Smooth muscle cell (in vitro differentiated cells): ENCODE measurements at regions not wholly inside any gene's neighbourhood (a gene's known extent, or its start where the extent isn't known, plus 50 kb on each side); places are given as distances from the start of the nearest gene placed in this dataset.

Experiments used
- DNase-seq: peaks from one replicate; lab custom pipeline; 2025; ENCODE audit not compliant: unreplicated experiment; lab: John Stamatoyannopoulos, UW
- H2AFZ ChIP-seq: fragments of 200-600 bp; sonication (generic); 2 replicates; pipeline ENCODE4 v1.6.0; 2016; ENCODE audit warnings: antibody characterized with exemption, low read depth, mild to moderate bottlenecking
- H3F3A ChIP-seq: fragments of 200-600 bp; sonication (generic); 2 replicates; pipeline ENCODE4 v1.6.0; 2017; ENCODE audit warnings: antibody characterized with exemption, low read depth
- H3K27ac ChIP-seq: fragments of 200-600 bp; sonication (generic); 2 replicates; pipeline ENCODE4 v1.5.1; 2016; ENCODE audit warnings: low read depth, mild to moderate bottlenecking
- H3K27me3 ChIP-seq: fragments of 200-600 bp; sonication (generic); 2 replicates; pipeline ENCODE4 v1.6.1; 2016; ENCODE audit warnings: low read depth, mild to moderate bottlenecking
- H3K36me3 ChIP-seq: fragments of 200-600 bp; sonication (generic); 2 replicates; pipeline ENCODE4 v1.5.1; 2016; ENCODE audit warnings: low read depth
- H3K4me1 ChIP-seq: fragments of 200-600 bp; sonication (generic); 2 replicates; pipeline ENCODE4 v1.5.1; 2016; ENCODE audit warnings: low read depth
- H3K4me2 ChIP-seq: fragments of 200-600 bp; sonication (generic); 2 replicates; pipeline ENCODE4 v1.6.0; 2016; ENCODE audit warnings: mild to moderate bottlenecking
- H3K4me3 ChIP-seq: fragments of 200-600 bp; sonication (generic); 2 replicates; pipeline ENCODE4 v1.5.1; 2016; ENCODE audit warnings: mild to moderate bottlenecking
- H3K79me2 ChIP-seq: fragments of 200-600 bp; sonication (generic); 2 replicates; pipeline ENCODE4 v1.6.0; 2016; ENCODE audit warnings: low read depth, mild to moderate bottlenecking
- H3K9ac ChIP-seq: fragments of 200-600 bp; sonication (generic); 2 replicates; pipeline ENCODE4 v1.6.0; 2016; ENCODE audit warnings: low read depth
- H3K9me3 ChIP-seq: fragments of 200-600 bp; sonication (generic); replicated peaks from 2 replicates; pipeline ENCODE4 v1.5.1; 2016; ENCODE audit warnings: low read depth
- H4K20me1 ChIP-seq: fragments of 200-600 bp; sonication (generic); 2 replicates; pipeline ENCODE4 v1.6.0; 2016; ENCODE audit warnings: low read depth
- WGBS: methylation state at CpG from one replicate; pipeline ENCODE4 v1.1.7; 2016; ENCODE audit warnings: low lambda C conversion rate; 5-methylcytosine and 5-hydroxymethylcytosine counted together
- TF ChIP-seq, protein P1 (sequence below): fragments of 200-600 bp; sonication (generic); IDR thresholded peaks from 2 replicates; pipeline ENCODE4 v1.5.1; 2017; ENCODE audit warnings: borderline replicate concordance, mild to moderate bottlenecking, antibody characterized with exemption; ENCODE audit not compliant: insufficient read depth, poor library complexity, severe bottlenecking

DNA sequence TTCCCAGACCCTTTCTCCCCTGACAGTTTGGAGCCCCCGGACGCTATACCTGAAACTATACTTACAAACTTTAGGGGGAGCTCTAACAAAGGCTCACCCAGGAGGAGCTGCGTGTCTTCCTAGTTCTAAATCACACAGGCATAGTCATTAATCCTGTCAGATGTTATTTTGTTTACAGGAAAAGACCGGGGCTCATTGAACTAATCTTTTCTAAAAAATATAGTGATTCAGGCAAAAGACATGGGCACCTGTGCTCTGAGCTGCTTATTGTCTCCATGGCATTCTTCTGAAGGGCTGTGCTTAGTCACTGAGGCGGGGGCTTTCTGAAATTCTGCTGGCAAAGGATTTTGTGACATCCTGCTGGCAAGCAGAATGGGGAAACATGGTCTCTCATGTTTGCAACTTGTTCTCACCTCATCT lies 1577.0 kb downstream of the NCAM2 start:
- Histone ChIP-seq H3K9ac (no peak overlapping the region), H3K4me1 (no peaks in the 10 kb centered on the region), H3K79me2 (no peaks in the 10 kb centered on the region), H4K20me1 (no peaks in the 10 kb centered on the region), H2AFZ (peak overlapping the region; percentile 59), H3F3A (no peaks in the 10 kb centered on the region), H3K4me2 (peak overlapping the region; percentile 43), H3K27me3 (no peaks in the 10 kb centered on the region), H3K27ac (no peak overlapping the region), H3K4me3 (peak overlapping the region; percentile 27), H3K9me3 (no peaks in the 10 kb centered on the region), H3K36me3 (no peaks in the 10 kb centered on the region)
- DNase-seq = no peak
- WGBS = 17% methylated on average over 5 of the region's 5 CpGs
- TF ChIP-seq, protein P1, sequence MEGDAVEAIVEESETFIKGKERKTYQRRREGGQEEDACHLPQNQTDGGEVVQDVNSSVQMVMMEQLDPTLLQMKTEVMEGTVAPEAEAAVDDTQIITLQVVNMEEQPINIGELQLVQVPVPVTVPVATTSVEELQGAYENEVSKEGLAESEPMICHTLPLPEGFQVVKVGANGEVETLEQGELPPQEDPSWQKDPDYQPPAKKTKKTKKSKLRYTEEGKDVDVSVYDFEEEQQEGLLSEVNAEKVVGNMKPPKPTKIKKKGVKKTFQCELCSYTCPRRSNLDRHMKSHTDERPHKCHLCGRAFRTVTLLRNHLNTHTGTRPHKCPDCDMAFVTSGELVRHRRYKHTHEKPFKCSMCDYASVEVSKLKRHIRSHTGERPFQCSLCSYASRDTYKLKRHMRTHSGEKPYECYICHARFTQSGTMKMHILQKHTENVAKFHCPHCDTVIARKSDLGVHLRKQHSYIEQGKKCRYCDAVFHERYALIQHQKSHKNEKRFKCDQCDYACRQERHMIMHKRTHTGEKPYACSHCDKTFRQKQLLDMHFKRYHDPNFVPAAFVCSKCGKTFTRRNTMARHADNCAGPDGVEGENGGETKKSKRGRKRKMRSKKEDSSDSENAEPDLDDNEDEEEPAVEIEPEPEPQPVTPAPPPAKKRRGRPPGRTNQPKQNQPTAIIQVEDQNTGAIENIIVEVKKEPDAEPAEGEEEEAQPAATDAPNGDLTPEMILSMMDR = peak; percentile 54

DNA sequence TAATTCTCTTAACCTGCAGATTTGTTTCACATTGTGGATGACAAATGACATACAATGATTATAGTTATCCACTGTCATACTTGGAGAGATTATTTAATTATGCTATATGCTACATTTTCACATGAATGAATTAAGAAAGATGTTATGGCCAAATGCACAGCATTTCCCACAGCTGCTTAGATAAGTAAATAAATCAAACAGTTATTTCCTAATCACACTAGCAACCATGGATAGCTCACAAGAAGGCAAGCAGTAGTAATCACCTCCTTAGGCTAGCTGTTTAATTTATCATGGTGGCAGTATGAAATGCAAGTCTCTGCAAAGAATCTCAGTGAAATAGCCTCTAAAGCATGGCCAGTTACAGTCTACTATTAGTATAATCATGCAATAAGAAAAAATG lies 1581.5 kb downstream of the NCAM2 start:
- TF ChIP-seq, protein P1 = no peak
- Histone ChIP-seq H3K27ac (no peak overlapping the region), H3K4me3 (no peak overlapping the region), H3K36me3 (no peaks in the 10 kb centered on the region), H2AFZ (no peak overlapping the region), H3K9me3 (no peaks in the 10 kb centered on the region), H3K79me2 (no peaks in the 10 kb centered on the region), H3K27me3 (no peaks in the 10 kb centered on the region), H3K9ac (no peak overlapping the region), H3F3A (no peaks in the 10 kb centered on the region), H3K4me2 (no peak overlapping the region), H4K20me1 (no peaks in the 10 kb centered on the region), H3K4me1 (no peaks in the 10 kb centered on the region)
- no peak for DNase-seq

DNA sequence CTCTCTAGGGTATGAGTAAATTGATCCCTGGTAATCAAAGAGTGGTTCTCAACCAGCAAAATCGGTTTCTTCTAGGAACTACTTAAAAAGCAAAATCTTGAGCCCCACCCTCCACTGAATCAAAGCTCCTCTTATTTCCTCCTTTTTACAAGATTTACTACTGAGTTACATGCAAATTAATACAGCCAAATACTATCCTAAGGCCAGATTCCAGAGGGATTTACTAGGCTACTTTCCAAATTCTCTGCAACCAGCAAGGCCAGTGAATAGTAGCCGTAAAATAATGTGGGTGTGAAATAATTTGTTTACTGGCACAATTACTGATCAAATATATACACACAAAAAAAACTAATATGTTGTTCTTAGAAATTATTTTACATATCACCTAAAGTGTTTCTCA lies 1583.8 kb downstream of the NCAM2 start:
- no peaks in the 10 kb centered on the region for H3K27me3 ChIP-seq
- DNase-seq = no peak
- no peak overlapping the region for H3K27ac ChIP-seq
- H3K9me3 ChIP-seq = no peaks in the 10 kb centered on the region
- no peaks in the 10 kb centered on the region for H3F3A ChIP-seq
- no peaks in the 10 kb centered on the region for H3K79me2 ChIP-seq
- TF ChIP-seq, protein P1 = no peak
- 92% methylated on average over 2 of the region's 2 CpGs for WGBS
- H2AFZ ChIP-seq = no peak overlapping the region
- H3K4me1 ChIP-seq = no peaks in the 10 kb centered on the region
- H3K4me3 ChIP-seq = no peak overlapping the region
- no peaks in the 10 kb centered on the region for H4K20me1 ChIP-seq
- no peaks in the 10 kb centered on the region for H3K36me3 ChIP-seq
- H3K4me2 ChIP-seq = no peak overlapping the region
- no peak overlapping the region for H3K9ac ChIP-seq

DNA sequence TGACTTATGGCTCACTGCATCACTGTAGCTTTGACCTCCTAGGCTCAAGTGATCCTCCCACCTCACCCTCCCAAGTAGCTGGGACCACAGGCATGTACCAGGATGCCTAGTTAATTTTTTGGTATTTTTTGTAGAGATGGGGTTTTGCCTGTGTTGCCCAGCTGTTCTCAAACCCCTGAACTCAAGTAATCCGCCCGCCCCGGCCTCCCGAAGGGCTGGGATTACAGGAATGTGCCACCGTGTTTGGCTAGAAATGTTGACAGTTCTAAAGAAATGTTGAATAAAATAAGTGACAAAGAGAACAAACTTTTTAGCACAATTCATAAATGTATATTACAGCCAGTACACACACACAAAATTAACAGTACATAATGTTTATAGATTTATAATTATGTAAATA lies 1586.1 kb downstream of the NCAM2 start:
- H3F3A ChIP-seq = no peaks in the 10 kb centered on the region
- H3K4me2 ChIP-seq = no peak overlapping the region
- no peaks in the 10 kb centered on the region for H3K79me2 ChIP-seq
- no peak overlapping the region for H3K9ac ChIP-seq
- no peaks in the 10 kb centered on the region for H3K36me3 ChIP-seq
- no peaks in the 10 kb centered on the region for H4K20me1 ChIP-seq
- WGBS = 93% methylated on average over 5 of the region's 5 CpGs
- H3K9me3 ChIP-seq = no peaks in the 10 kb centered on the region
- no peak overlapping the region for H2AFZ ChIP-seq
- H3K4me1 ChIP-seq = no peaks in the 10 kb centered on the region
- H3K4me3 ChIP-seq = no peak overlapping the region
- TF ChIP-seq, protein P1 = no peak
- DNase-seq = no peak
- no peaks in the 10 kb centered on the region for H3K27me3 ChIP-seq
- H3K27ac ChIP-seq = no peak overlapping the region
